ENCODE measurements at regions not wholly inside any gene's neighbourhood (a gene's known extent, or its start where the extent isn't known, plus 50 kb on each side); places are given as distances from the start of the nearest gene placed in this dataset.

DNA sequence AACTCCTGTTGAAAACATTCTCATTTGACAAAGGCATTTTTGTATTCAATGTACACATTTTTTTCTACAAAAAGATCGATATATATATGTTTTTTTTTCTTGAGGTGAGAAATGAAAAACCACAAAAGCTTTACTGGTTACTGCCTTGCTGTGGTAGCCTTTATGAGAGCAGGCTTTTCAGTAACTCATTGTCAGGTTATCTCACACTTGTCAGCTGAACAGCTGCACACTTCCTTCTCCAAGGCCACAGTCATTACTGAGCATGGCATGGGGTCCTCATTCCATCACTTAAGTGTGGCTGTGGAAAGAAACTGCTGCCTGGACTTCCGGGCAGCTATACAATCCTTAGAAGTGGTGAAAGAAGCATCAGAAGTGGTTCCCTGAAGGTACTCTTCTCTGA lies 169.3 kb upstream of the ZP4 start:
- TF ChIP-seq, protein P1, sequence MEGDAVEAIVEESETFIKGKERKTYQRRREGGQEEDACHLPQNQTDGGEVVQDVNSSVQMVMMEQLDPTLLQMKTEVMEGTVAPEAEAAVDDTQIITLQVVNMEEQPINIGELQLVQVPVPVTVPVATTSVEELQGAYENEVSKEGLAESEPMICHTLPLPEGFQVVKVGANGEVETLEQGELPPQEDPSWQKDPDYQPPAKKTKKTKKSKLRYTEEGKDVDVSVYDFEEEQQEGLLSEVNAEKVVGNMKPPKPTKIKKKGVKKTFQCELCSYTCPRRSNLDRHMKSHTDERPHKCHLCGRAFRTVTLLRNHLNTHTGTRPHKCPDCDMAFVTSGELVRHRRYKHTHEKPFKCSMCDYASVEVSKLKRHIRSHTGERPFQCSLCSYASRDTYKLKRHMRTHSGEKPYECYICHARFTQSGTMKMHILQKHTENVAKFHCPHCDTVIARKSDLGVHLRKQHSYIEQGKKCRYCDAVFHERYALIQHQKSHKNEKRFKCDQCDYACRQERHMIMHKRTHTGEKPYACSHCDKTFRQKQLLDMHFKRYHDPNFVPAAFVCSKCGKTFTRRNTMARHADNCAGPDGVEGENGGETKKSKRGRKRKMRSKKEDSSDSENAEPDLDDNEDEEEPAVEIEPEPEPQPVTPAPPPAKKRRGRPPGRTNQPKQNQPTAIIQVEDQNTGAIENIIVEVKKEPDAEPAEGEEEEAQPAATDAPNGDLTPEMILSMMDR (conservative IDR thresholded peaks at IDR 0.05), result no peak
- no peak for TF ChIP-seq EZH2 (IDR thresholded peaks at IDR 0.05; ENCODE audit: low read depth)
- no TSS peak for BruUV-seq (replicated peaks)

DNA sequence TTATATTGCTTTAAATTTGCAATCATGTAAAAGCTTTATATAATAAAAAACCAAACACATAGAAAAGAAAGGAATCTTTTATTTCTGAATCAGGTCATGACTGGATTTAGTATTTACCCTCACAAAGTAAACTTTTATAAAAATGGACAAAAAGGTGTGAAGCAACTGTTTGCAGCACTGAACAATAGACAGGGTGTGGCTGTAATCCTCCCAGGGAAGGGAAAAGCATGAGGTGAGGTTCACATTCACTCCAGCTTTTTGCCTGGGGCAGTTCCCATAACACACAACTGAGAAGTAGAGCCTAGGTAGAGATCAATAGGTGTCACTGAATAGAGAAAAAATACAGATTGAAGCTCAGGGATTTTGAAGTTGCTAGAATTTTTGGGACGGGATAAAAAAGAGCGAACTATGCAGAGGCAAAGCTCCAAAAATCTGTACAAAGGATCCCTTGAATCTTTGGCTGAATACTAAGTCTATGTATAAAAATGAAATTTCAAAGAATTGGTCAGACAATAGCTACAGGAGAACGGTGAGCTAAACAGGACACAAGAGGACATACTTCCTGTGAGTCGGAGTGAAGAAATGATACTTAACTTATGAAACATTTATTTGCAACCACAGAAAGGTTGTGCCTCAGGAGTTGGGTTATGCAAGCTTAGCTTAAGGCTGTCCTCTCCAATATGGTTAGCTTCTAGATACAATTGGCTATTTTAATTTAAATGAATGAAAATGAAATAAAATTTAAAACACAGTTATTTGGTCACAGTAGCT lies 162.0 kb upstream of the ZP4 start:
- Histone ChIP-seq H3K79me2 (ENCODE audit: low read depth) (no peaks in the 10 kb centered on the region), H3K36me3 (ENCODE audit: low read depth) (no peaks in the 10 kb centered on the region), H3K4me3 (no peak overlapping the region), H3K27ac (no peak overlapping the region), H3K27me3 (ENCODE audit: insufficient read depth, low read depth) (no peaks in the 10 kb centered on the region), H3F3A (ENCODE audit: insufficient read depth, low read depth) (no peaks in the 10 kb centered on the region), H3K9me2 (ENCODE audit: insufficient read depth) (no peaks in the 10 kb centered on the region), H2AFZ (no peak overlapping the region), H3K4me1 (replicated peaks; ENCODE audit: insufficient read depth) (no peaks in the 10 kb centered on the region), H3K9me3 (ENCODE audit: insufficient read depth, low read depth) (no peaks in the 10 kb centered on the region), H3K4me2 (no peak overlapping the region), H4K20me1 (ENCODE audit: insufficient read depth) (no peaks in the 10 kb centered on the region)
- no TSS peak for BruUV-seq (replicated peaks)
- DNase-seq, result no peak
- ChIA-PET CTCF (no interaction called here), POLR2A (ENCODE audit: unreplicated experiment) (no interaction called here)
- TF ChIP-seq, protein P1 (conservative IDR thresholded peaks at IDR 0.05), result no peak
- TF ChIP-seq EZH2 (IDR thresholded peaks at IDR 0.05; ENCODE audit: low read depth), result no peak
- intact Hi-C loops (cut with micrococcal nuclease; ENCODE audit: unreplicated experiment), result no loop called here

More for the DNA sequence above, 169.3 kb upstream of the ZP4 start:
- Histone ChIP-seq H3K27me3 (ENCODE audit: insufficient read depth, low read depth) (no peaks in the 10 kb centered on the region), H3K4me2 (no peak overlapping the region), H2AFZ (no peak overlapping the region), H3K36me3 (ENCODE audit: low read depth) (no peaks in the 10 kb centered on the region), H3K4me3 (no peak overlapping the region), H3F3A (ENCODE audit: insufficient read depth, low read depth) (no peaks in the 10 kb centered on the region), H3K27ac (no peak overlapping the region), H3K79me2 (ENCODE audit: low read depth) (no peaks in the 10 kb centered on the region), H4K20me1 (ENCODE audit: insufficient read depth) (no peaks in the 10 kb centered on the region), H3K9me2 (ENCODE audit: insufficient read depth) (no peaks in the 10 kb centered on the region), H3K9me3 (ENCODE audit: insufficient read depth, low read depth) (no peaks in the 10 kb centered on the region), H3K4me1 (replicated peaks; ENCODE audit: insufficient read depth) (no peaks in the 10 kb centered on the region)
- CTCF ChIA-PET, result no interaction called here
- DNase-seq, result no peak
- POLR2A ChIA-PET (ENCODE audit: unreplicated experiment), result no interaction called here
- intact Hi-C loops (cut with micrococcal nuclease; ENCODE audit: unreplicated experiment), result no loop called here

DNA sequence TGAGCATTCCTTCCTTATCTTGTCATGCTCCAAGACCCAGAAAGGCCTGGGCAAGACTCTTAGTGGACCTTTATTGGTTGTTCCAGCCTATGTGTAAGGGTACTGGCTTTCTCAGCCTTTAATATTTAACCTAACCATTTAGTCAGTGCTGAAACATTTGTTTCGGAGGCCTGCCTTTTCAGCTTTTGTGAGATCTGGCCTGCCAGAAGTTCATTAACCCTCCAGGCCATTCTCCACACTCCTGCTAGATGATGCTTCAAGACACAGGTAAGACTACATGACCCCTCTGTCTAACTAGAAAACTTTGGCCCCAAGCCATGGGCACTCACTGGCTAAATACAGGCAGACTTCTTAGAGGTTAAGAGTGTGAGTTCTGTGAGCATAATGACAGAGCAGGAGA lies 138.4 kb upstream of the ZP4 start:
- H3K9me3 ChIP-seq (ENCODE audit: insufficient read depth, low read depth), result no peaks in the 10 kb centered on the region
- H2AFZ ChIP-seq, result no peak overlapping the region
- no peak overlapping the region for H3K27ac ChIP-seq
- intact Hi-C loops (cut with micrococcal nuclease; ENCODE audit: unreplicated experiment), result no loop called here
- H4K20me1 ChIP-seq (ENCODE audit: insufficient read depth), result no peaks in the 10 kb centered on the region
- H3K4me3 ChIP-seq, result no peak overlapping the region
- no peaks in the 10 kb centered on the region for H3K79me2 ChIP-seq (ENCODE audit: low read depth)
- no TSS peak for BruUV-seq (replicated peaks)
- H3F3A ChIP-seq (ENCODE audit: insufficient read depth, low read depth), result no peaks in the 10 kb centered on the region
- DNase-seq, result no peak
- H3K36me3 ChIP-seq (ENCODE audit: low read depth), result no peaks in the 10 kb centered on the region
- no peak for TF ChIP-seq EZH2 (IDR thresholded peaks at IDR 0.05; ENCODE audit: low read depth)
- TF ChIP-seq, protein P1 (conservative IDR thresholded peaks at IDR 0.05), result no peak
- no peak overlapping the region for H3K4me2 ChIP-seq
- H3K4me1 ChIP-seq (replicated peaks; ENCODE audit: insufficient read depth), result no peaks in the 10 kb centered on the region
- no peaks in the 10 kb centered on the region for H3K9me2 ChIP-seq (ENCODE audit: insufficient read depth)
- POLR2A ChIA-PET (ENCODE audit: unreplicated experiment), result no interaction called here
- no peaks in the 10 kb centered on the region for H3K27me3 ChIP-seq (ENCODE audit: insufficient read depth, low read depth)
- CTCF ChIA-PET, result no interaction called here
